Peyer's patch (tissue), 4 donors: ENCODE measurements at regions not wholly inside any gene's neighbourhood (a gene's known extent, or its start where the extent isn't known, plus 50 kb on each side); places are given as distances from the start of the nearest gene placed in this dataset.

ENCODE experiments used
- POLR2A ChIP-seq, 2 donors: fragments of 450-650 bp; IDR thresholded peaks; one replicate each; pipeline ENCODE4 v1.5.1; 2017; ENCODE audit warnings: antibody characterized with exemption in 2 of 2, mild to moderate bottlenecking in 2 of 2, moderate library complexity in 2 of 2
- TF ChIP-seq, protein P1 (sequence below), 6 experiments: fragments of 450-650 bp in 4 of 6; fragments of 200-600 bp in 2 of 6; sonication (generic) in 1 of 6; IDR thresholded peaks; one replicate each; pipeline ENCODE4 v1.5.1; 2017 to 2019; ENCODE audit warnings: antibody characterized with exemption in 6 of 6, mild to moderate bottlenecking in 3 of 6, moderate library complexity in 1 of 6

GRCh38 chr2:61702088-61702467 lies 151.8 kb downstream of the FAM161A start:
- TF ChIP-seq, protein P1, sequence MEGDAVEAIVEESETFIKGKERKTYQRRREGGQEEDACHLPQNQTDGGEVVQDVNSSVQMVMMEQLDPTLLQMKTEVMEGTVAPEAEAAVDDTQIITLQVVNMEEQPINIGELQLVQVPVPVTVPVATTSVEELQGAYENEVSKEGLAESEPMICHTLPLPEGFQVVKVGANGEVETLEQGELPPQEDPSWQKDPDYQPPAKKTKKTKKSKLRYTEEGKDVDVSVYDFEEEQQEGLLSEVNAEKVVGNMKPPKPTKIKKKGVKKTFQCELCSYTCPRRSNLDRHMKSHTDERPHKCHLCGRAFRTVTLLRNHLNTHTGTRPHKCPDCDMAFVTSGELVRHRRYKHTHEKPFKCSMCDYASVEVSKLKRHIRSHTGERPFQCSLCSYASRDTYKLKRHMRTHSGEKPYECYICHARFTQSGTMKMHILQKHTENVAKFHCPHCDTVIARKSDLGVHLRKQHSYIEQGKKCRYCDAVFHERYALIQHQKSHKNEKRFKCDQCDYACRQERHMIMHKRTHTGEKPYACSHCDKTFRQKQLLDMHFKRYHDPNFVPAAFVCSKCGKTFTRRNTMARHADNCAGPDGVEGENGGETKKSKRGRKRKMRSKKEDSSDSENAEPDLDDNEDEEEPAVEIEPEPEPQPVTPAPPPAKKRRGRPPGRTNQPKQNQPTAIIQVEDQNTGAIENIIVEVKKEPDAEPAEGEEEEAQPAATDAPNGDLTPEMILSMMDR (IDR thresholded peaks at IDR 0.05): no peak
- no peak for TF ChIP-seq POLR2A (IDR thresholded peaks at IDR 0.05)
